ENCODE measurements at regions not wholly inside any gene's neighbourhood (a gene's known extent, or its start where the extent isn't known, plus 50 kb on each side); places are given as distances from the start of the nearest gene placed in this dataset.
"Not testable (repeated sequence)": the region's sequence is repeated elsewhere in the genome, so short reads cannot be mapped to it uniquely, and the experiment has no call there.

- DNase-seq, result no peak
These were observed 818.2 kb downstream of the UQCRFS1 start for GRCh38 chr19:28394725-28395124.

- no peak for DNase-seq
These were observed 819.2 kb downstream of the UQCRFS1 start for GRCh38 chr19:28393574-28394336.

- no peak for DNase-seq
These were observed 824.0 kb downstream of the UQCRFS1 start for GRCh38 chr19:28388988-28389387.

DNA sequence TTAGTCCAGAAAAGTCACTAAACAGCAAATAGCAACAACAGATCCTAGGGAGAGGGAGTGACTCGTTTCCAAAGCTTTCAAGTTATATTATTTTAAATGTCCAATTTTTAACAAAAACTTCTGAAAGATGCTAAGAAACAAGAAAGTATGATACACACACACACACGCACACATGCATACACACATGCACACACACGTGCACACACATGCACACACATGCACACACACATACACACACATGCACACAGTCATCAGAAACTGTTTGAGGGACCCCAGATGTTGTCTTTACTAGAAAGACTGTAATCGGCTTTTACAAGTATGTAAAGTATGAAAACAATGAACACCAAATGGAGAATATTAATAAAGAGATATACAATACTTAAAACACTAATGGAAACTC is 825.4 kb downstream of the UQCRFS1 start:
- DNase-seq, result no peak

DNA sequence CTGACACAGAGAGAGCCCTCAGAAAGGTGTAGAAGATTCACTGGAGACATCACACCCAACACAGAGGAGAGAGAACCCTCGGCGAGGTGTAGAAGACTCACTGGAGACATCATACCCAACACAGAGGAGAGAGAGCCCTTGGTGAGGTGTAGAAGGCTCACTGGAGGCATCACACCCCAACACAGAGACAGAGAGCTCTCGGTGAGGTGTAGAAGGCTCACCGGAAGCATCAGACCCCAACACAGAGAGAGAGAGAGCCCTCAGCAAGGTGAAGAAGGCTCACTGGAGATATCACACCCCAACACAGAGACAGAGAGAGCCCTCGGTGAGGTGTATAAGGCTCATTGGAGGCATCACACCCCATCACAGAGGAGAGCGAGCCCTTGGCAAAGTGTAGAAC is 826.5 kb downstream of the UQCRFS1 start:
- no peak for DNase-seq

DNA sequence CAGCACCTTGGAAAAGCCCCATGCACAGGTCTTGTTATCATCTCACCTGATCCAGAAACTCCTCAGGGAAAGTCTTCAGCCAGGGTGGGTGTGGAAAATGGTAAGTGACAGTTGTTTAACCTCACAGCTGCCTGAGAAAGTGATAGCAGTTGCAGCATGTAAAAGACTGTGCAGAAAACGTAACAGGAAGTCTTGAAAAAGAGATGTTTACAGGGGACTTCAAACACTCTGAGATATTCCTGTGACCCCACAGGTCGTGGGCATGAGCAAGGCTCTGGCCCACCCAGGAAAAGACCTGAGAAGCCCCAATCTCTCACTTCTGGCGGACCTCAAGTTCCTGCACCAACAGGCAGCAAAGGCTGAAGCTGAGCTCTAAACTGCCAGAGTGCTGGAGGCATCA is 826.9 kb downstream of the UQCRFS1 start:
- DNase-seq, result no peak

DNA sequence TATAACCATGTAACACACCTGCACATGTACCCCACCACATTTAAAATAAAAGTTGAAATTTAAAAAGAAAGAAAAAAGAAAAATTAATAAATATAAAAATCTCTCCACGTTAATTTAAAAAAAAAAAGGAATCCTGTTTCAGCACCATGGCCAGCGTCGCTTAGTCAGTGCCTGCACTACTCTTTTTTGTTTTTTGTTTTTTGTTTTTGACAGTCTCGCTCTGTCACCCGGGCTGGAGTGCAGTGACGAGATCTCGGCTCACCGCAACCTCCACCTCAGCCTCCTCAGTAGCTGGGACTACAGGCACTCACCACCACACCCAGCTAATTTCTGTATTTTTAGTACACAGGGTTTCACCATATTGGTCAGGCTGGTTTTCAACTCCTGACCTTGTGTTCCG is 835.9 kb downstream of the UQCRFS1 start:
- no peak for DNase-seq

DNA sequence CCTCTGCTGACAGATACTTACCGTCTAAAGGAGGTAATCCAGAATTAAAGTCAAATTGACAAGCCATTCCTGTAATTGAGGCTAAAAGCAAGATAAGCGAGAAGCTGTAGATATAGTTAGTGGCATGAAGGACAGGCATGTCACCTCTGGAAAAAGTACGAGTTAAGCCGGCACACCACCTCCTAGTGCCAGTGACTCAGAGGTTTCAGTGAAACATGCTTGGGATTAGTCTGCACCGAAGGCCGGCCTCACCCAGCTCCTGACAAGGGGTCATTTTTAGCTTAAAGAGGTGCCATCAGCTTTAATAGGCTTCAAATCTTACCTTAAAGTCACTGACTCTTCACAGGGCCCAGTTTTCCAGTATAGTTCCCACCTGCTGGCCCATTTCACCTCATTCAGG is 838.0 kb downstream of the UQCRFS1 start:
- no peak for DNase-seq

DNA sequence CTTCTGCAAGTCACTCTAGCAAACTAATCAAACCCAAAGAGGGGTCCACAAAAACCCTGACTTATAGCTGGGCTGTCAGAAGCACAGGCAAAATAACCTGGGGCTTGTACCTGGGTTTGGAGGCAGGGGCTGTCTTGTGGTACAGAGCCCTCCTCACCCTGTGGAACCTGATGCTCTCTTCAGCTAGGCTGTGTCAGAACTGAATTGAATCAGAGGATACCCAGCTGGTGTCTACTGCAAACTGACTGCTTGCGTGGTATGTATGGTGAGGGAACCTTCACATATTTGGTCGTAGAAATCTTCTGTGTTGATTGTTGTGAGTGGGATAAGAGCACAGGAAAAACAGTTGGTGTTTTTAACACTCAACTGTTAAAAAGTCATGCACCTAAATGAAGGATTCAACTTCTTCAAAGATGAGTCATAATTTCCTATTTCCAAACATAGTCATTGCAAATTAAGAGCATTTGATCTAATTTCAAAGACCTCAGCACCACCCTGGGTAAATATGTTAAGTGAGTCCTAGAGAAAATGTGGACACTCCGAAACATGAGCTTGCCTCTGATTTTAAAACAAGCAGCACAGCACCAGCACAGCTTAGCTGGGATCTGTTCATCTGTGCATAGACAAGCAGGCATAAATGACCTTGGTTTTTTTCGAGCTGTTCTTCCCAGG is 840.2 kb downstream of the UQCRFS1 start:
- no peak for DNase-seq

DNA sequence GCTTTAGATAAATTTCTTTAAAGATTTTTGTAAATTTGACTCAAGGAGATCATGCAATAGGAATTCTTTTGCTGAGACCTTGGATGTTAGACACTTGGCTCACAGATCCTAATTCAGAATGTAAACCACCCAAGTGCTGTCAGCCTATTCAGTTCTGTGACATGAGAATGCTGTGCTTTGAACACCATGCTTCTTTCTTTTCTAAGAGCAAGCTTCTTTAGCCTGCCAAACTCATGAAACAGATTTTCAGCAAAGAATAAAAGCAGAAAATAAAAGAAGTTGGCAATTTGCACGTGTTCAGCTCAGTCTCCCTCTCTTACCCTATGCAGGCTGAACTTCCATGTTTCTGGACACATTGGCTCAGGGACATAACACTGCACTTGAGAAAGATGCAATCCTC is 845.8 kb downstream of the UQCRFS1 start:
- DNase-seq, result no peak

DNA sequence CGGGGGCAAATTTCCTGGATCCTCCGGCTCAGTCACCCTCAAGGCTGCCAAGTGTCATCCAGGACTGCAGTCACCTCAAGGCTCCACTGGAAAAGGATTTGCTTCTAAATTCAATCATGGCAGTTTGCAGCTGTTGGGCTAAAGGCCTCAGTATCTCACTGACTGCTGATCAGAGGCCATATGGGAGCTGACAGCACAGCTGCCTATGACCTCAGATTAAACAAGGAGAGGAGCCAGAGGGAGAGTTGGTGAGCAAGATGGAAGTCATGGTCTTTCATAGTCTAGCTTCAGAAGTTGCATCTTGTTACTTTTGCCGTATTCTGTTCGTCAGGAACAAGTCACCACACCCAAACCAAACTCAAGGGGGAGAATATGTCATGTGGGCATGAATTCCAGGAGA is 849.7 kb downstream of the UQCRFS1 start:
- no peak for DNase-seq

DNA sequence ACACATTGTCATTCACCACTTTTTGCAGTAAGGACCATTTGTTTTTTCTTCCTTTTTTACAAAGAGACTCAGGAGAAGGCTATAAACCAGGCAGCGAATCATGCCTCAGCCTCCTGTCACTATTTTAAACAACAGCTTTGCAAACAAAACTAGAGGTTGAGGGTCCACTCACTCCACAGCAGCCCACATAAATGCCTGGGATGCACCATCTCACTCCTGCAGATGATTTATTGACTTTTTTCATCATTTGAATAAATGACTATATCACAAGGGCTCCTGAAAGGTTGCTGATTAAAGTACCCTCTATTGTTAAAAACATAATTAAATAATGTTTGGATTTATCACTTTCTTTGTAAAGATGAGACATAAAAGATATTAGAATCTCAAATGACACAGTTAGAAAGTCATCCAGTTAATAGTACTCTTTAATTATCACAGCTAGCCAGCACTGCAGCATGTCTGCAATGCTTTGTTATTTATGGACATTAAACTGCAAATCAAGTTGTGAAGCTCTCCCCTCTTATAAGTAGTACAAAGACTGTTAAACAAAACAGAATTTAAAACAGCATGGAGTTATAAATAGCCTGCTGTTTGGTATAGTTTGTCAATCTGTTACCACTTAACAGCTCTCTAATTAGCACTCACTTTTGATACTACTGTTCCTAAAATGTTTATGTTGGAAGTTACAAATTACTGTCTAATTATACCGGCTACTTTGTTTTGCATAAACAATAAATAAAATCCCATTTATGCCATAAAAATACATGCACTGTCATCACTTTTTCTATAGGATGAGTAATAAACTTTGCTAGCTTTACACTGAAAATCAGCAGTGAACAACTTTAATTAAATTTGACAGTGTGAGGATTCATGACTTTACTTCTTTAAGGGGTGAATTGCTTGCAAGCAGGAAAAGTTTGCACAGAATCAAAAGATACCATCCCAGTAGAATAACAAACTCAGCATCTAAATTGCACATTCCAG is 853.2 kb downstream of the UQCRFS1 start:
- no peak for DNase-seq

- no peak for DNase-seq
These were observed 854.3 kb downstream of the UQCRFS1 start for GRCh38 chr19:28358633-28359032.

- DNase-seq, result no peak
These were observed 861.2 kb downstream of the UQCRFS1 start for GRCh38 chr19:28351761-28352160.

- DNase-seq, result not testable (repeated sequence)
These were observed 861.6 kb downstream of the UQCRFS1 start for GRCh38 chr19:28351321-28351720.

- DNase-seq, result no peak
These were observed 862.3 kb downstream of the UQCRFS1 start for GRCh38 chr19:28350673-28351072.

DNA sequence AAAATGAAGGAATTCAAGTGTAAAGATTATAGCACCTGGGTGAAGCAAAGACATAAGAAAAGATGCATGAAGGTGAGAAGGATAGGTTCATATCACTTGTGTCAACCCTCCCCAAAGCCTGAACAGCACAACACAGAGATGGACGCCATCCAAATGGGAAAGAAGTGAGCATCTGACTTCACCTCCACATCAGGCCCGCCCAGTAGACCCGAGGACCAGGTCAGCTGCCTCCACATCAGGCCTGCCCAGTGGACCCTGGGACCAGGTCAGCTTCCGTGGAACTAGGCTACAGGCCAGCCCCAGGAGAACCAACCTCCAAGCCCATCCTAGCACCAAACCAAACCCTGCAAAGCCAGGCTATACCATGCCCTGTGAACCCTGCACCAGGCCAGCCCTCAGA is 862.9 kb downstream of the UQCRFS1 start:
- DNase-seq, result no peak

DNA sequence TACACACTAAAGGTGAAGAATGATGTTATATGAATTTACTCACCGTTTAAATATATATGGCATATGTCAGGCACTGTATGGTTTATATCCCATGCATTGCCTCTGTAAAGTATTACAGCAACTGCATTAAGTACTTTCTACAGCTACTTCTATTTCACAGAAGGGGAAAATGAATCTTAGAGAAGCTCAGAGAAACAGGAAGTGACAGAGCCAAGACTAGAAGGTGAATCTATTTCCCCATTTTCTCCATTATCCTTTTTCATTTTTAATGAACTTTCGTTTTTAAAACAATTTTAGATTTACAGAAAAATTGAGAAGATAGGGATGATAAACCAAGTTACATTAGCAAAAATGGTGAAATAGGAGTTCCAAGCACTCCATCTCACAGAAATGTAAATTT is 863.3 kb downstream of the UQCRFS1 start:
- DNase-seq, result no peak

GRCh38 chr19:28345811-28346210 is 867.1 kb downstream of the UQCRFS1 start:
- no peak for DNase-seq

GRCh38 chr19:28341810-28342350 is 871.1 kb downstream of the UQCRFS1 start:
- no peak for DNase-seq

- no peak for DNase-seq
These were observed 878.5 kb downstream of the UQCRFS1 start for GRCh38 chr19:28334419-28334818.

- DNase-seq, result no peak
These were observed 879.0 kb downstream of the UQCRFS1 start for GRCh38 chr19:28333909-28334308.

- DNase-seq, result no peak
These were observed 880.1 kb downstream of the UQCRFS1 start for GRCh38 chr19:28332886-28333285.
